Endothelial cell of umbilical vein (primary cell): ENCODE measurements at regions not wholly inside any gene's neighbourhood (a gene's known extent, or its start where the extent isn't known, plus 50 kb on each side); places are given as distances from the start of the nearest gene placed in this dataset.

ENCODE experiments used
- BruUV-seq: library from RNA; stranded (reverse); fragments of 400-500 nt; replicated peaks from 2 replicates; lab custom pipeline; 2021; lab: Mats Ljungman, UMichigan
- CTCF ChIA-PET: fragments of 300-600, 350-600 bp; sonication (Branson Sonifier 250); formaldehyde crosslinking; loops from one replicate; lab custom pipeline; 2021; ENCODE audit warnings: antibody characterized with exemption, inconsistent platforms; lab: Charles Lee
- POLR2A ChIA-PET: fragments of 300-600, 350-600 bp; sonication (Branson Sonifier 250); formaldehyde crosslinking; loops from one replicate; lab custom pipeline; 2021; ENCODE audit warnings: antibody characterized with exemption, inconsistent platforms; lab: Charles Lee
- DNase-seq: peaks from one replicate; pipeline ENCODE4 v3.0.0-alpha.2; 2011; ENCODE audit warnings: low read depth, low spot score
- FAIRE-seq: peaks from 2 replicates; lab custom pipeline; 2011; peaks lifted over from hg19 to GRCh38; lab: Jason Lieb, UNC
- H2AFZ ChIP-seq: 2 replicates; pipeline ENCODE4 v1.6.0; 2012; ENCODE audit warnings: low read depth, low read length, control low read depth, inconsistent platforms
- H3K27ac ChIP-seq: 2 replicates; pipeline ENCODE4 v1.5.1; 2011; ENCODE audit warnings: low read depth, mild to moderate bottlenecking, control low read depth, low read length, moderate library complexity; ENCODE audit not compliant: insufficient read depth
- H3K27me3 ChIP-seq, 2 experiments: 2 replicates each; pipeline versions ENCODE4 v1.6.0 to v1.6.1; 2011; ENCODE audit warnings: low read length in 2 of 2, mixed read lengths in 1 of 2; ENCODE audit not compliant: control insufficient read depth in 2 of 2, insufficient read depth in 2 of 2
- H3K36me3 ChIP-seq, 2 experiments: 2 replicates in 1 of 2; 3 replicates in 1 of 2; pipeline ENCODE4 v1.5.1; 2011; ENCODE audit warnings: low read length in 2 of 2, mild to moderate bottlenecking in 1 of 2, moderate library complexity in 1 of 2; ENCODE audit not compliant: control insufficient read depth in 2 of 2, insufficient read depth in 2 of 2; ENCODE audit errors: extremely low read depth in 1 of 2
- H3K4me1 ChIP-seq: 3 replicates; pipeline ENCODE4 v1.5.1; 2011; ENCODE audit warnings: mild to moderate bottlenecking, low read length; ENCODE audit not compliant: control insufficient read depth, insufficient read depth; ENCODE audit errors: extremely low read depth
- H3K4me2 ChIP-seq: 2 replicates; pipeline ENCODE4 v1.6.1; 2011; ENCODE audit warnings: low read length, control low read depth, mixed read lengths; ENCODE audit not compliant: insufficient read depth
- H3K4me3 ChIP-seq, 3 experiments: fragments of 200-600 bp in 1 of 3; sonication (generic), shearing (Covaris generic) in 1 of 3; replicated peaks in 1 of 3; 2 replicates each; pipeline ENCODE4 v1.5.1; 2011 to 2016; ENCODE audit warnings: control low read depth in 3 of 3, low read length in 3 of 3, mild to moderate bottlenecking in 2 of 3, inconsistent platforms in 1 of 3, low read depth in 1 of 3, moderate library complexity in 1 of 3; ENCODE audit not compliant: insufficient read depth in 1 of 3
- H3K79me2 ChIP-seq: 2 replicates; pipeline ENCODE4 v1.6.0; 2012; ENCODE audit warnings: low read length, inconsistent platforms; ENCODE audit not compliant: control insufficient read depth, insufficient read depth
- H3K9ac ChIP-seq: replicated peaks from 2 replicates; pipeline ENCODE3; 2011; ENCODE audit warnings: low read length, control low read depth; ENCODE audit not compliant: insufficient read depth; ENCODE audit errors: extremely low read depth
- H3K9me1 ChIP-seq: replicated peaks from 3 replicates; pipeline ENCODE4 v1.6.0; 2011; ENCODE audit warnings: mild to moderate bottlenecking, low read length; ENCODE audit not compliant: control insufficient read depth, insufficient read depth; ENCODE audit errors: extremely low read depth
- H3K9me3 ChIP-seq: replicated peaks from 2 replicates; pipeline ENCODE4 v1.5.1; 2012; ENCODE audit warnings: low read length, inconsistent platforms; ENCODE audit not compliant: control insufficient read depth, insufficient read depth
- H4K20me1 ChIP-seq: replicated peaks from 2 replicates; pipeline ENCODE3; 2011; ENCODE audit warnings: mild to moderate bottlenecking, low read length; ENCODE audit not compliant: control insufficient read depth, insufficient read depth; ENCODE audit errors: extremely low read depth
- EZH2 ChIP-seq: IDR thresholded peaks from 2 replicates; pipeline ENCODE4 v1.6.1; 2012; ENCODE audit warnings: borderline replicate concordance, low read depth, mild to moderate bottlenecking, moderate library complexity, low read length, inconsistent platforms; ENCODE audit not compliant: severe bottlenecking
- FOS ChIP-seq: IDR thresholded peaks from 2 replicates; pipeline ENCODE4 v1.6.1; 2011; ENCODE audit warnings: mild to moderate bottlenecking, low read length, moderate library complexity, borderline replicate concordance; ENCODE audit not compliant: insufficient read depth
- GATA2 ChIP-seq: IDR thresholded peaks from 2 replicates; pipeline ENCODE4 v1.7.0; 2011; ENCODE audit warnings: low read depth, mild to moderate bottlenecking, moderate library complexity, mixed read lengths, low read length; ENCODE audit not compliant: insufficient read length, insufficient read depth
- JUN ChIP-seq: IDR thresholded peaks from 2 replicates; pipeline ENCODE4 v1.6.1; 2011; ENCODE audit warnings: borderline replicate concordance, low read depth; ENCODE audit not compliant: insufficient read length, insufficient read depth
- MYC ChIP-seq: IDR thresholded peaks from one replicate; pipeline ENCODE4 v1.6.1; 2011; ENCODE audit warnings: mild to moderate bottlenecking, low read depth, low read length
- POLR2A ChIP-seq: IDR thresholded peaks from 2 replicates; pipeline ENCODE4 v1.6.1; 2012; ENCODE audit warnings: low read depth, mild to moderate bottlenecking, control low read depth, low read length
- POLR2AphosphoS5 ChIP-seq: IDR thresholded peaks from 2 replicates; pipeline ENCODE4 v1.6.1; 2012; ENCODE audit warnings: low read depth, mild to moderate bottlenecking, control low read depth, low read length, moderate library complexity; ENCODE audit not compliant: insufficient read depth
- dilution Hi-C: fragments of 300-500 bp; cut with MboI; formaldehyde crosslinking; loops from one replicate; pipeline ENCODE4 v1.15.0; 2019; ENCODE audit warnings: low sequenced_read_pairs; ENCODE audit not compliant: extremely low pct_ligation_motif_present
- intact Hi-C: fragments of 100-400 bp; cut with micrococcal nuclease; formaldehyde crosslinking; loops from one replicate; pipeline ENCODE4 v1.10.0; 2022
- TF ChIP-seq, protein P1 (sequence below), 2 donors: IDR thresholded peaks; 1 replicate in 1 of 2; 2 replicates in 1 of 2; pipeline ENCODE4 v1.5.1; 2011; ENCODE audit warnings: low read length in 2 of 2, mild to moderate bottlenecking in 2 of 2, moderate library complexity in 2 of 2, control low read depth in 1 of 2, inconsistent platforms in 1 of 2, low read depth in 1 of 2; ENCODE audit not compliant: insufficient read depth in 1 of 2; ENCODE audit errors: extremely low read depth in 1 of 2
- TF ChIP-seq, protein P2 (sequence below): IDR thresholded peaks from 2 replicates; pipeline ENCODE4 v1.6.1; 2011; ENCODE audit not compliant: insufficient read depth, insufficient read length

DNA sequence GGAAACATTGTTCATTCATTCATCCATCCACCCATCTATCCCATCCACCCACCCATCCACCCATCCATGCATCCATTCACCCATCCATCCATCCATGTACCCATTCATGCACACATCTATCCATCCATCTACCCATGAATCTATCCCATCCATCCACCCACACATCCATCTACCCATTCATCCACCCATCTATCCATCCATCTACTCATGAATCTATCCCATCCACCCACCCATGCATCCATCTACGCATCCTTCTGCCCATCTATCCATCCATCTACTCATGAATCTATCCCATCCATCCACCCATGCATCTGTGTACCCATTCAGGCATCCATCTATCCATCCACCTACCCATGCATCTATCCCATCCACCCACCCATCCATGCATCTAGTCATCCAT, 51.6 kb upstream of the URI1 start:
- H3K4me2 ChIP-seq: no peak overlapping the region
- peaks cover 4% of the 10 kb centered on the region for H3K4me1 ChIP-seq
- H3K27me3 ChIP-seq: no peaks in the 10 kb centered on the region
- H3K9me1 ChIP-seq: no peaks in the 10 kb centered on the region
- DNase-seq (no peak), FAIRE-seq (no peak)
- H4K20me1 ChIP-seq: no peaks in the 10 kb centered on the region
- H3K79me2 ChIP-seq: no peaks in the 10 kb centered on the region
- BruUV-seq: no TSS peak
- H2AFZ ChIP-seq: no peak overlapping the region
- dilution Hi-C loops (no loop called here), intact Hi-C loops (no loop called here)
- H3K4me3 ChIP-seq: no peak overlapping the region
- TF ChIP-seq POLR2AphosphoS5: no peak
- TF ChIP-seq EZH2: no peak
- TF ChIP-seq, protein P1, sequence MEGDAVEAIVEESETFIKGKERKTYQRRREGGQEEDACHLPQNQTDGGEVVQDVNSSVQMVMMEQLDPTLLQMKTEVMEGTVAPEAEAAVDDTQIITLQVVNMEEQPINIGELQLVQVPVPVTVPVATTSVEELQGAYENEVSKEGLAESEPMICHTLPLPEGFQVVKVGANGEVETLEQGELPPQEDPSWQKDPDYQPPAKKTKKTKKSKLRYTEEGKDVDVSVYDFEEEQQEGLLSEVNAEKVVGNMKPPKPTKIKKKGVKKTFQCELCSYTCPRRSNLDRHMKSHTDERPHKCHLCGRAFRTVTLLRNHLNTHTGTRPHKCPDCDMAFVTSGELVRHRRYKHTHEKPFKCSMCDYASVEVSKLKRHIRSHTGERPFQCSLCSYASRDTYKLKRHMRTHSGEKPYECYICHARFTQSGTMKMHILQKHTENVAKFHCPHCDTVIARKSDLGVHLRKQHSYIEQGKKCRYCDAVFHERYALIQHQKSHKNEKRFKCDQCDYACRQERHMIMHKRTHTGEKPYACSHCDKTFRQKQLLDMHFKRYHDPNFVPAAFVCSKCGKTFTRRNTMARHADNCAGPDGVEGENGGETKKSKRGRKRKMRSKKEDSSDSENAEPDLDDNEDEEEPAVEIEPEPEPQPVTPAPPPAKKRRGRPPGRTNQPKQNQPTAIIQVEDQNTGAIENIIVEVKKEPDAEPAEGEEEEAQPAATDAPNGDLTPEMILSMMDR (IDR thresholded peaks at IDR 0.05; ENCODE audit: extremely low read depth in 1 of 2, insufficient read depth in 1 of 2, low read depth in 1 of 2, low read length in 2 of 2): no peak
- TF ChIP-seq, protein P2, sequence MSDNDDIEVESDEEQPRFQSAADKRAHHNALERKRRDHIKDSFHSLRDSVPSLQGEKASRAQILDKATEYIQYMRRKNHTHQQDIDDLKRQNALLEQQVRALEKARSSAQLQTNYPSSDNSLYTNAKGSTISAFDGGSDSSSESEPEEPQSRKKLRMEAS: no peak
- no peak for TF ChIP-seq POLR2A
- no peak for TF ChIP-seq GATA2
- TF ChIP-seq MYC: no peak
- no peak for TF ChIP-seq JUN
- no peak for TF ChIP-seq FOS
- ChIA-PET CTCF (no interaction called here), POLR2A (no interaction called here)
- no peak overlapping the region for H3K9ac ChIP-seq
- no peaks in the 10 kb centered on the region for H3K36me3 ChIP-seq
- no peaks in the 10 kb centered on the region for H3K9me3 ChIP-seq
- H3K27ac ChIP-seq: no peak overlapping the region
